Mesenchymal stem cell (in vitro differentiated cells and primary cell): ENCODE measurements at regions not wholly inside any gene's neighbourhood (a gene's known extent, or its start where the extent isn't known, plus 50 kb on each side); places are given as distances from the start of the nearest gene placed in this dataset.
A peak's percentile ranks its signal among the peaks of the same experiment; 100 is the strongest.

Experiments used
- DNase-seq: peaks from one replicate; pipeline ENCODE4 v3.0.0-alpha.2; 2013
- H2AFZ ChIP-seq: one replicate; pipeline ENCODE4 v1.6.1; 2013; ENCODE audit warnings: low read depth, mild to moderate bottlenecking, control low read depth, inconsistent platforms, low read length, moderate library complexity
- H2AK5ac ChIP-seq: 2 replicates; pipeline ENCODE4 v1.6.1; 2013; ENCODE audit warnings: low read length, moderate library complexity, mild to moderate bottlenecking, inconsistent platforms; ENCODE audit not compliant: severe bottlenecking
- H2BK120ac ChIP-seq: one replicate; pipeline ENCODE4 v1.6.1; 2013; ENCODE audit warnings: low read depth, mild to moderate bottlenecking, inconsistent platforms, low read length, moderate library complexity
- H2BK12ac ChIP-seq, 2 experiments: one replicate each; pipeline ENCODE4 v1.6.1; 2013; ENCODE audit warnings: inconsistent platforms in 2 of 2, low read length in 2 of 2, mild to moderate bottlenecking in 2 of 2, moderate library complexity in 2 of 2, control low read depth in 1 of 2
- H2BK15ac ChIP-seq: one replicate; pipeline ENCODE4 v1.6.1; 2013; ENCODE audit warnings: mild to moderate bottlenecking, low read depth, inconsistent platforms; ENCODE audit not compliant: poor library complexity, severe bottlenecking
- H2BK5ac ChIP-seq: 2 replicates; pipeline ENCODE4 v1.6.1; 2013; ENCODE audit warnings: low read depth, mild to moderate bottlenecking, low read length, control low read depth, inconsistent platforms; ENCODE audit not compliant: poor library complexity, severe bottlenecking
- H3K14ac ChIP-seq, 2 experiments: one replicate each; pipeline ENCODE4 v1.6.1; 2013; ENCODE audit warnings: inconsistent platforms in 2 of 2, low read length in 2 of 2, control low read depth in 1 of 2, mild to moderate bottlenecking in 1 of 2, moderate library complexity in 1 of 2
- H3K18ac ChIP-seq, 2 experiments: one replicate each; pipeline ENCODE4 v1.6.1; 2013; ENCODE audit warnings: inconsistent platforms in 2 of 2, low read length in 2 of 2, control low read depth in 1 of 2, low read depth in 1 of 2, mild to moderate bottlenecking in 1 of 2
- H3K23ac ChIP-seq, 2 experiments: one replicate each; pipeline ENCODE4 v1.6.1; 2013; ENCODE audit warnings: inconsistent platforms in 2 of 2, low read length in 2 of 2, mild to moderate bottlenecking in 2 of 2, moderate library complexity in 2 of 2, control low read depth in 1 of 2
- H3K27ac ChIP-seq: 2 replicates; pipeline ENCODE4 v1.5.1; 2013; ENCODE audit warnings: mild to moderate bottlenecking, moderate library complexity, low read length, control low read depth, inconsistent platforms; ENCODE audit not compliant: poor library complexity, severe bottlenecking
- H3K27me3 ChIP-seq, 2 experiments: 2 replicates each; pipeline versions ENCODE4 v1.6.1 to v1.7.0; 2013; ENCODE audit warnings: low read length in 2 of 2, mild to moderate bottlenecking in 2 of 2, moderate library complexity in 2 of 2, control low read depth in 1 of 2, inconsistent platforms in 1 of 2; ENCODE audit not compliant: control insufficient read depth in 1 of 2, insufficient read depth in 1 of 2
- H3K36me3 ChIP-seq, 2 experiments: 2 replicates each; pipeline versions ENCODE4 v1.6.1 to v1.7.0; 2013; ENCODE audit warnings: low read length in 2 of 2, control low read depth in 1 of 2, inconsistent platforms in 1 of 2, low read depth in 1 of 2, mild to moderate bottlenecking in 1 of 2; ENCODE audit not compliant: insufficient read depth in 2 of 2, control insufficient read depth in 1 of 2
- H3K4ac ChIP-seq, 2 experiments: one replicate each; pipeline ENCODE4 v1.6.1; 2013; ENCODE audit warnings: inconsistent platforms in 2 of 2, low read length in 2 of 2, mild to moderate bottlenecking in 2 of 2, moderate library complexity in 2 of 2, control low read depth in 1 of 2, low read depth in 1 of 2
- H3K4me1 ChIP-seq: 2 replicates; pipeline ENCODE4 v1.6.1; 2013; ENCODE audit warnings: low read depth, low read length, control low read depth; ENCODE audit not compliant: control insufficient read depth, insufficient read depth
- H3K4me2 ChIP-seq: 2 replicates; pipeline ENCODE4 v1.6.1; 2013; ENCODE audit warnings: low read length, mild to moderate bottlenecking, inconsistent platforms; ENCODE audit not compliant: poor library complexity, severe bottlenecking
- H3K4me3 ChIP-seq, 2 experiments: 2 replicates each; pipeline versions ENCODE4 v1.5.1 to v1.7.0; 2013; ENCODE audit warnings: low read length in 2 of 2, mild to moderate bottlenecking in 2 of 2, control low read depth in 1 of 2, low read depth in 1 of 2; ENCODE audit not compliant: insufficient read depth in 1 of 2
- H3K79me1 ChIP-seq: replicated peaks from 2 replicates; pipeline ENCODE4 v1.6.1; 2013; ENCODE audit warnings: mild to moderate bottlenecking, control low read depth, low read length, inconsistent platforms; ENCODE audit not compliant: poor library complexity, severe bottlenecking
- H3K9ac ChIP-seq: 2 replicates; pipeline ENCODE4 v1.7.0; 2013; ENCODE audit warnings: mild to moderate bottlenecking, low read length, moderate library complexity
- H3K9me3 ChIP-seq: 2 replicates; pipeline ENCODE4 v1.7.0; 2013; ENCODE audit warnings: mild to moderate bottlenecking, low read length; ENCODE audit not compliant: control insufficient read depth
- H4K8ac ChIP-seq: one replicate; pipeline ENCODE4 v1.6.1; 2013; ENCODE audit warnings: inconsistent platforms, mild to moderate bottlenecking, low read length, moderate library complexity
- H4K91ac ChIP-seq: one replicate; pipeline ENCODE4 v1.6.1; 2013; ENCODE audit warnings: mild to moderate bottlenecking, low read length, inconsistent platforms
- WGBS: methylation state at CpG from one replicate; pipeline ENCODE4 v1.1.7; 2013; ENCODE audit warnings: mixed read lengths; 5-methylcytosine and 5-hydroxymethylcytosine counted together

DNA sequence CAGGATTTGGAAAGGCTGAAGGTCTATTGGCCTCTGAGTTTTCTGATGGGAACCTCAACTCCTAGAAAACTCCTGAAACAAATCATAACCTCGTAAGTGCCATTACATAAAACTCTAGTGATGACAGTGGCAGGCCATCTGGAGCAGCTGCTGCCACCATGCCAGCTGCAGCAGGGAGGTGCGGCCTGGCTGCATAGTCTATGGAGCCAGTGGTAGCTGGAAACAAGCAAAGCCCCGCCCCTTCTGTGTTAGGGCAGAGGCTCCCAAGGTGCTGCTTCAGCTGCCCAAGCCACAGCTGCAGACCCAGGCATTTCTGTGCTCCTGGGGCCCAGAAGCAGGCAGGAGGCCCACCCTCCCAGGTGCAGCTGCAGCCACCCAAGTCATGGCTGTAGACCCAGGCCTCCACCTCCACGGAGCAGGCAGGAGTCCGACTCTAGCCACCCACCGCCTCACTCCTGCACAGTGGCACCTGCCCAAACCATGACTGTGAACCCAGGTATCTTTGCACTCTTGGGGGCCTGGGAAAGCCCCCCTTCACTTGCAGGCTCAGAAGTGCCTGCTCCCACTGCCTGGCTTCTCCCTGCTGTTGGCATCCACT, 254.1 kb upstream of the KCNJ16 start:
- DNase-seq: no peak
- H3K27ac ChIP-seq: no peak overlapping the region
- no peak overlapping the region for H2BK5ac ChIP-seq
- H3K18ac ChIP-seq: peak overlapping the region in 1 of 2 experiments; percentile 76
- H3K23ac ChIP-seq: no peak overlapping the region
- no peak overlapping the region for H3K4me2 ChIP-seq
- no peak overlapping the region for H4K91ac ChIP-seq
- H3K4me3 ChIP-seq: no peak overlapping the region
- WGBS: 95% methylated on average over 6 of the region's 6 CpGs
- no peak overlapping the region for H4K8ac ChIP-seq
- no peak overlapping the region for H3K4ac ChIP-seq
- peak overlapping the region; percentile 44 for H2BK15ac ChIP-seq
- no peak overlapping the region for H2BK120ac ChIP-seq
- H2AFZ ChIP-seq: no peak overlapping the region
- H3K27me3 ChIP-seq: no peaks in the 10 kb centered on the region
- no peak overlapping the region for H3K9ac ChIP-seq
- H2BK12ac ChIP-seq: peak overlapping the region in 1 of 2 experiments; percentile 72
- H3K9me3 ChIP-seq: no peaks in the 10 kb centered on the region
- H2AK5ac ChIP-seq: no peak overlapping the region
- peaks cover 3% of the 10 kb centered on the region for H3K4me1 ChIP-seq
- peaks cover 0 to 7% of the 10 kb centered on the region in 2 experiments for H3K36me3 ChIP-seq
- no peaks in the 10 kb centered on the region for H3K79me1 ChIP-seq
- H3K14ac ChIP-seq: peak overlapping the region in 1 of 2 experiments; percentile 83

DNA sequence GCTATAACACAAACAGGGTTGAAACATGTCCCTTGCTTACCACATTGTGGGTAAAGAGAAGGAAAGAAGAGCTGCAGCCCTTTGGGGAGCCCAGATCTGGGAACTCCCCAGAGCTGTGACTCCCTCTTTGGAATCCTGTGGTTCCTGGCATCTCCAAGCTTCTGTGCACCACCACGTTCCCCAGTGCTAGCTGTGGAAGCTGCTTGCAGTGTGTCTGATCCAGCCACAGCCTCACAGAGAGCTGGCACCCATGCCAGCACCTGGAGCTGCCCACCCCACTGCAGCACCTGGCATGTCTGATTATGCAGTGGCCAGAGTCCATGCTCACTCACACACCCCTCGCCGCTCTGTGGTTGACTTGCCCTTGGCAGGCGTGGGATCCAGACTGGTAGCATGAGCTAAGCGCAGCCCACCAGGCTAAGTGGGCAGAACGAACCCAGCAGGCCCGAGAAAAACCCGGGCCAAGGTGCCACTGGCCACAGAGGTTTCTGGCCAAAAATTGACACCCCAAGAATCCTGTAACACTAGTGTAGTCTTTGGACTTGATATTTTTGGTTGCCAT, 252.6 kb upstream of the KCNJ16 start:
- H3K23ac ChIP-seq: no peak overlapping the region
- H3K18ac ChIP-seq: no peak overlapping the region
- H2AK5ac ChIP-seq: no peak overlapping the region
- H3K27me3 ChIP-seq: no peaks in the 10 kb centered on the region
- no peak for DNase-seq
- no peak overlapping the region for H3K4me2 ChIP-seq
- H3K4me1 ChIP-seq: peaks cover 3% of the 10 kb centered on the region
- no peak overlapping the region for H2BK120ac ChIP-seq
- H4K8ac ChIP-seq: no peak overlapping the region
- H2BK12ac ChIP-seq: no peak overlapping the region
- no peaks in the 10 kb centered on the region for H3K79me1 ChIP-seq
- no peak overlapping the region for H2AFZ ChIP-seq
- H3K14ac ChIP-seq: peak overlapping the region in 1 of 2 experiments; percentile 74
- no peak overlapping the region for H3K4ac ChIP-seq
- H3K27ac ChIP-seq: no peak overlapping the region
- WGBS: 91% methylated on average over 8 of the region's 8 CpGs
- H3K9ac ChIP-seq: no peak overlapping the region
- peak overlapping the region in 1 of 2 experiments; percentile 8 for H3K4me3 ChIP-seq
- H2BK15ac ChIP-seq: no peak overlapping the region
- H4K91ac ChIP-seq: no peak overlapping the region
- H3K36me3 ChIP-seq: peaks cover 0 to 7% of the 10 kb centered on the region in 2 experiments
- no peaks in the 10 kb centered on the region for H3K9me3 ChIP-seq
- no peak overlapping the region for H2BK5ac ChIP-seq

DNA sequence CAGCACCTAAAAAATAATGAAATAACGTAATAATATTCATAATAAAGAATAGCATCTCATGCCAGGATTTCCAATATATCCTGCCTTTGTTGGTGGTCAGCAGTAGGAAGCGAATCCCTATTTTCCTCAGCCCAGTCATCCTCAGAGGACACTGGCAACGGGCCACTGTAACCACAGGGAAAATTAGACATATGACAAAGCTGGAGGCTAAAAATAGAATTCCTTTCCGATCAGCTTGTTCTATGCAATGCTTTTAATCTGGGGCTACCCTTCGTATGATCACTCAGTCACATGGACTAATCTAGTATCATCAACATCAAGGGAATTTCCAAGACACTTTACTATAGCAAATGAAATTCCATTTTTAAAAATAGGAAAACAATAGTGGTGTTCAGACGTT, 246.9 kb upstream of the KCNJ16 start:
- H3K27me3 ChIP-seq: no peaks in the 10 kb centered on the region
- no peak overlapping the region for H3K18ac ChIP-seq
- H2AFZ ChIP-seq: no peak overlapping the region
- no peak overlapping the region for H4K8ac ChIP-seq
- H2BK15ac ChIP-seq: no peak overlapping the region
- no peaks in the 10 kb centered on the region for H3K9me3 ChIP-seq
- H3K4me2 ChIP-seq: no peak overlapping the region
- H2AK5ac ChIP-seq: no peak overlapping the region
- H3K4ac ChIP-seq: no peak overlapping the region
- no peak overlapping the region for H2BK12ac ChIP-seq
- peak overlapping the region; percentile 44 for H3K9ac ChIP-seq
- peak; percentile 81 for DNase-seq
- H3K36me3 ChIP-seq: no peaks in the 10 kb centered on the region
- H4K91ac ChIP-seq: no peak overlapping the region
- H2BK5ac ChIP-seq: no peak overlapping the region
- no peak overlapping the region for H3K14ac ChIP-seq
- no peak overlapping the region for H3K23ac ChIP-seq
- no peak overlapping the region for H3K4me3 ChIP-seq
- no peak overlapping the region for H3K27ac ChIP-seq
- H3K79me1 ChIP-seq: no peaks in the 10 kb centered on the region
- WGBS: 55% methylated on average over 3 of the region's 6 CpGs
- no peaks in the 10 kb centered on the region for H3K4me1 ChIP-seq
- no peak overlapping the region for H2BK120ac ChIP-seq

DNA sequence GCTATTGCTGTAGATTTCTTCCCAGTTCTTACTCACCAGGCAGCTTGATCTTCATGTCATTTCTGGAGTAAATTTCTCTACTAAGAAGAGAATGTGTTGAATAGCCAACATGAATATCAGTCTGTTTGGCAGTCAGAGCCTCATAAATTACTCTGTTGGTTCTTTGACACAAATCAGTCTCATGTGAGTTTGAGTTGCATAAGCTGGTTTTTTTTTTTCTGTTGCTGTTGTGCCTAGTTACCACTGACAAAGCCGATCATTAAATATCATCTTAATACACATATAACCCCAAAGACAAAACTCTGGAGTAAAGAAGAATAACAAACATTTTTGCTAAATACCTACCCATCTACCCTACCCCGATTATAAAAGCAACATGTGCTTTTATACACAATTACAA, 240.5 kb upstream of the KCNJ16 start:
- no peak overlapping the region for H2AFZ ChIP-seq
- no peak overlapping the region for H3K27ac ChIP-seq
- no peaks in the 10 kb centered on the region for H3K36me3 ChIP-seq
- no peak for DNase-seq
- no peak overlapping the region for H3K14ac ChIP-seq
- H3K9ac ChIP-seq: no peak overlapping the region
- H4K8ac ChIP-seq: no peak overlapping the region
- no peak overlapping the region for H2AK5ac ChIP-seq
- H3K4me2 ChIP-seq: no peak overlapping the region
- no peak overlapping the region for H4K91ac ChIP-seq
- WGBS: 81% methylated on average over 2 of the region's 2 CpGs
- no peak overlapping the region for H3K4me3 ChIP-seq
- no peaks in the 10 kb centered on the region for H3K27me3 ChIP-seq
- H3K4me1 ChIP-seq: no peaks in the 10 kb centered on the region
- no peak overlapping the region for H3K18ac ChIP-seq
- H2BK12ac ChIP-seq: no peak overlapping the region
- H3K79me1 ChIP-seq: no peaks in the 10 kb centered on the region
- H2BK120ac ChIP-seq: no peak overlapping the region
- H3K4ac ChIP-seq: no peak overlapping the region
- H3K9me3 ChIP-seq: peaks cover 6% of the 10 kb centered on the region
- no peak overlapping the region for H2BK5ac ChIP-seq
- H3K23ac ChIP-seq: no peak overlapping the region
- no peak overlapping the region for H2BK15ac ChIP-seq
